GM19467 (cell line): ENCODE measurements at regions not wholly inside any gene's neighbourhood (a gene's known extent, or its start where the extent isn't known, plus 50 kb on each side); places are given as distances from the start of the nearest gene placed in this dataset.
"Not testable (repeated sequence)": the region's sequence is repeated elsewhere in the genome, so short reads cannot be mapped to it uniquely, and the experiment has no call there.

Experiments
- ATAC-seq: cut with Tn5 transposase; IDR thresholded peaks from one replicate; pipeline ENCODE4 v1.9.1; 2021; ENCODE audit warnings: mild to moderate bottlenecking, moderate library complexity; ENCODE audit not compliant: unreplicated experiment

- ATAC-seq: no peak
These were observed 292.8 kb downstream of the TTC6 start for GRCh38 chr14:37888234-37888633.

GRCh38 chr14:37889087-37889486, 293.7 kb downstream of the TTC6 start:
- no peak for ATAC-seq

GRCh38 chr14:37890095-37890494, 294.7 kb downstream of the TTC6 start:
- ATAC-seq: no peak

- not testable (repeated sequence) for ATAC-seq
These were observed 296.1 kb downstream of the TTC6 start for GRCh38 chr14:37891500-37891899.

GRCh38 chr14:37894463-37894862, 299.0 kb downstream of the TTC6 start:
- no peak for ATAC-seq

- no peak for ATAC-seq
These were observed 303.9 kb downstream of the TTC6 start for GRCh38 chr14:37899365-37899764.

GRCh38 chr14:37900561-37900960, 305.1 kb downstream of the TTC6 start:
- ATAC-seq: no peak

- ATAC-seq: no peak
These were observed 305.7 kb upstream of the SSTR1 start for GRCh38 chr14:37901978-37902377.

- ATAC-seq: no peak
These were observed 304.1 kb upstream of the SSTR1 start for GRCh38 chr14:37903343-37904191.

GRCh38 chr14:37924622-37925021, 283.1 kb upstream of the SSTR1 start:
- ATAC-seq: no peak

GRCh38 chr14:37932008-37932407, 275.7 kb upstream of the SSTR1 start:
- no peak for ATAC-seq

GRCh38 chr14:37932481-37932880, 275.2 kb upstream of the SSTR1 start:
- ATAC-seq: no peak

GRCh38 chr14:37936971-37937370, 270.7 kb upstream of the SSTR1 start:
- ATAC-seq: no peak

GRCh38 chr14:37939442-37940028, 268.2 kb upstream of the SSTR1 start:
- no peak for ATAC-seq

- no peak for ATAC-seq
These were observed 261.7 kb upstream of the SSTR1 start for GRCh38 chr14:37945959-37946358.

- no peak for ATAC-seq
These were observed 260.9 kb upstream of the SSTR1 start for GRCh38 chr14:37946819-37947218.

GRCh38 chr14:37948266-37948665, 259.4 kb upstream of the SSTR1 start:
- no peak for ATAC-seq

- ATAC-seq: no peak
These were observed 239.0 kb upstream of the SSTR1 start for GRCh38 chr14:37968664-37969240.

- ATAC-seq: no peak
These were observed 238.2 kb upstream of the SSTR1 start for GRCh38 chr14:37969511-37969979.

GRCh38 chr14:37970696-37971095, 237.0 kb upstream of the SSTR1 start:
- no peak for ATAC-seq

- ATAC-seq: no peak
These were observed 234.5 kb upstream of the SSTR1 start for GRCh38 chr14:37972941-37973887.
